Astrocyte (in vitro differentiated cells and primary cell): ENCODE measurements at regions not wholly inside any gene's neighbourhood (a gene's known extent, or its start where the extent isn't known, plus 50 kb on each side); places are given as distances from the start of the nearest gene placed in this dataset.

Experiments
- DNase-seq: peaks from one replicate; pipeline ENCODE4 v3.0.0-alpha.2; 2010; ENCODE audit warnings: low read depth
- FAIRE-seq: peaks from 2 replicates; lab custom pipeline; 2011; peaks lifted over from hg19 to GRCh38; lab: Jason Lieb, UNC
- H2AFZ ChIP-seq: 2 replicates; pipeline ENCODE4 v1.6.0; 2012; ENCODE audit warnings: low read depth, low read length, inconsistent platforms
- H3K27ac ChIP-seq: 2 replicates; pipeline ENCODE4 v1.5.1; 2011; ENCODE audit warnings: low read depth, low read length, inconsistent platforms
- H3K27me3 ChIP-seq: 2 replicates; pipeline ENCODE4 v1.6.0; 2011; ENCODE audit warnings: low read length, inconsistent platforms; ENCODE audit not compliant: insufficient read depth
- H3K36me3 ChIP-seq: 2 replicates; pipeline ENCODE4 v1.5.1; 2011; ENCODE audit warnings: low read length, inconsistent platforms; ENCODE audit not compliant: insufficient read depth
- H3K4me1 ChIP-seq: 2 replicates; pipeline ENCODE4 v1.5.1; 2011; ENCODE audit warnings: low read length, inconsistent platforms; ENCODE audit not compliant: insufficient read depth
- H3K4me2 ChIP-seq: 2 replicates; pipeline ENCODE4 v1.6.0; 2012; ENCODE audit warnings: low read length, inconsistent platforms
- H3K4me3 ChIP-seq: 2 replicates; pipeline ENCODE4 v1.5.1; 2011; ENCODE audit warnings: low read depth, mild to moderate bottlenecking, low read length, inconsistent platforms; ENCODE audit not compliant: insufficient read depth
- H3K79me2 ChIP-seq: 2 replicates; pipeline ENCODE4 v1.6.0; 2012; ENCODE audit warnings: mild to moderate bottlenecking, low read length, inconsistent platforms; ENCODE audit not compliant: insufficient read depth
- H3K9ac ChIP-seq: 2 replicates; pipeline ENCODE4 v1.6.0; 2012; ENCODE audit warnings: mild to moderate bottlenecking, low read length, inconsistent platforms
- H3K9me3 ChIP-seq: 2 replicates; pipeline ENCODE4 v1.5.1; 2012; ENCODE audit warnings: low read depth, mild to moderate bottlenecking, low read length, inconsistent platforms; ENCODE audit not compliant: insufficient read depth
- H4K20me1 ChIP-seq: 2 replicates; pipeline ENCODE4 v1.6.0; 2012; ENCODE audit warnings: low read length, inconsistent platforms; ENCODE audit not compliant: insufficient read depth
- H3K27ac Mint-ChIP-seq: one replicate; pipeline ENCODE4 v1.8.0; 2021; ENCODE audit warnings: mild to moderate bottlenecking, mixed read lengths; ENCODE audit not compliant: unreplicated experiment
- H3K27me3 Mint-ChIP-seq: one replicate; pipeline ENCODE4 v1.8.0; 2021; ENCODE audit warnings: low read depth, mixed read lengths; ENCODE audit not compliant: unreplicated experiment
- H3K36me3 Mint-ChIP-seq: one replicate; pipeline ENCODE4 v1.8.0; 2021; ENCODE audit warnings: low read depth, mixed read lengths; ENCODE audit not compliant: unreplicated experiment
- H3K4me1 Mint-ChIP-seq: one replicate; pipeline ENCODE4 v1.8.0; 2021; ENCODE audit warnings: low read depth, mixed read lengths; ENCODE audit not compliant: unreplicated experiment
- H3K4me3 Mint-ChIP-seq: one replicate; pipeline ENCODE4 v1.8.0; 2021; ENCODE audit warnings: mild to moderate bottlenecking, moderate library complexity, mixed read lengths; ENCODE audit not compliant: unreplicated experiment
- H3K9me3 Mint-ChIP-seq: one replicate; pipeline ENCODE4 v1.8.0; 2021; ENCODE audit warnings: mild to moderate bottlenecking, mixed read lengths; ENCODE audit not compliant: unreplicated experiment
- EZH2 ChIP-seq: IDR thresholded peaks from 2 replicates; pipeline ENCODE4 v1.6.1; 2012; ENCODE audit warnings: mild to moderate bottlenecking, low read length, inconsistent platforms; ENCODE audit not compliant: insufficient read depth
- TF ChIP-seq, protein P1 (sequence below): IDR thresholded peaks from 2 replicates; pipeline ENCODE4 v1.5.1; 2011; ENCODE audit warnings: low read depth, mild to moderate bottlenecking, inconsistent platforms, low read length, moderate library complexity; ENCODE audit not compliant: insufficient read depth

DNA sequence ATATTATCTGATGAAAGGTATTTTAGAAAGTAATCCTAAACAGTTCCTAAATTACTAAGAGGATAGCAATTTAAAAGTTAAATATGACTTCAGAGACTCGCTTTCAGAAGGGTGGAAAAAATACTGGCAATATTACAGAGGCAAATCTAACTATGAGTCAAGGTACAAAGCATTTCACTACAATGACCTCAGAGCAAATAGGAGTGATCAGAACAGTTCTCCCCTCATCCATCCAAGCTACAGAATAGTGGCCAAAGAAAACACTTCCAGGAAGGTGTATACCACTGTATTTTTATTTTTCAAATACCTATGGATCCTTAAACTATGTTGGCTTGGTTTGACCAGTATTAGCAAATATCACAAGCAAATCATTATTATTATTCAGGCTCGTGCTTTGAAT is 112.8 kb upstream of the ODAD2 start:
- FAIRE-seq, result peak; percentile 32
- H3K4me1 Mint-ChIP-seq, result peaks cover 5% of the 10 kb centered on the region
- Histone ChIP-seq H3K27ac (peak overlapping the region; percentile 9), H4K20me1 (no peaks in the 10 kb centered on the region), H2AFZ (no peak overlapping the region), H3K9ac (no peak overlapping the region), H3K79me2 (no peaks in the 10 kb centered on the region), H3K4me1 (peaks cover 6% of the 10 kb centered on the region), H3K36me3 (no peaks in the 10 kb centered on the region), H3K4me3 (no peak overlapping the region), H3K4me2 (peak overlapping the region; percentile 7), H3K27me3 (no peaks in the 10 kb centered on the region), H3K9me3 (no peaks in the 10 kb centered on the region)
- peak; percentile 86 for DNase-seq
- peaks cover 6% of the 10 kb centered on the region for H3K36me3 Mint-ChIP-seq
- TF ChIP-seq EZH2, result no peak
- TF ChIP-seq, protein P1, sequence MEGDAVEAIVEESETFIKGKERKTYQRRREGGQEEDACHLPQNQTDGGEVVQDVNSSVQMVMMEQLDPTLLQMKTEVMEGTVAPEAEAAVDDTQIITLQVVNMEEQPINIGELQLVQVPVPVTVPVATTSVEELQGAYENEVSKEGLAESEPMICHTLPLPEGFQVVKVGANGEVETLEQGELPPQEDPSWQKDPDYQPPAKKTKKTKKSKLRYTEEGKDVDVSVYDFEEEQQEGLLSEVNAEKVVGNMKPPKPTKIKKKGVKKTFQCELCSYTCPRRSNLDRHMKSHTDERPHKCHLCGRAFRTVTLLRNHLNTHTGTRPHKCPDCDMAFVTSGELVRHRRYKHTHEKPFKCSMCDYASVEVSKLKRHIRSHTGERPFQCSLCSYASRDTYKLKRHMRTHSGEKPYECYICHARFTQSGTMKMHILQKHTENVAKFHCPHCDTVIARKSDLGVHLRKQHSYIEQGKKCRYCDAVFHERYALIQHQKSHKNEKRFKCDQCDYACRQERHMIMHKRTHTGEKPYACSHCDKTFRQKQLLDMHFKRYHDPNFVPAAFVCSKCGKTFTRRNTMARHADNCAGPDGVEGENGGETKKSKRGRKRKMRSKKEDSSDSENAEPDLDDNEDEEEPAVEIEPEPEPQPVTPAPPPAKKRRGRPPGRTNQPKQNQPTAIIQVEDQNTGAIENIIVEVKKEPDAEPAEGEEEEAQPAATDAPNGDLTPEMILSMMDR, result no peak
- no peaks in the 10 kb centered on the region for H3K9me3 Mint-ChIP-seq
- H3K27ac Mint-ChIP-seq, result no peak overlapping the region
- no peak overlapping the region for H3K4me3 Mint-ChIP-seq
- H3K27me3 Mint-ChIP-seq, result no peaks in the 10 kb centered on the region

DNA sequence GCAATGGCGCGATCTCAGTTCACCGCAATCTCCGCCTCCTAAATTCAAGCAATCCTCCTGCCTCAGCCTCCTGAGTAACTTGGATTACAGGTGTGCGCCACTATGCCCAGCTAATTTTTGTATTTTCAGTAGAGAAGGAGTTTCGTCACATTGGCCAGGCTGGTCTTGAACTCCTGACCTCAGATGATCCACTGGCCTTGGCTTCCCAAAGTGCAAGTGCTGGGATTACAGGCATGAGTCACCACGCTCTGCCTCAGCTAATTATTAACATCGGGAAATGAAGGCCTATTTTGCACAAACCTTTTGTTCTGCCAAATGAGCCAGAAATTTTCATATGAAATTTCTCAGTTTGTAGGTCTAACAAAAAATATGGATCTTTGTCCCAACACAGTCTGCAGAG is 106.7 kb upstream of the ODAD2 start:
- Histone ChIP-seq H3K27me3 (no peaks in the 10 kb centered on the region), H3K27ac (no peak overlapping the region), H3K4me3 (no peak overlapping the region), H3K4me1 (no peaks in the 10 kb centered on the region), H3K4me2 (no peak overlapping the region), H3K9ac (no peak overlapping the region), H2AFZ (no peak overlapping the region), H3K36me3 (no peaks in the 10 kb centered on the region), H3K9me3 (no peaks in the 10 kb centered on the region), H3K79me2 (no peaks in the 10 kb centered on the region), H4K20me1 (no peaks in the 10 kb centered on the region)
- FAIRE-seq (no peak), DNase-seq (no peak)
- Mint-ChIP-seq H3K4me1 (no peaks in the 10 kb centered on the region), H3K4me3 (no peak overlapping the region), H3K9me3 (no peaks in the 10 kb centered on the region), H3K36me3 (no peaks in the 10 kb centered on the region), H3K27ac (no peak overlapping the region), H3K27me3 (no peaks in the 10 kb centered on the region)
- TF ChIP-seq, protein P1, result no peak
- no peak for TF ChIP-seq EZH2

DNA sequence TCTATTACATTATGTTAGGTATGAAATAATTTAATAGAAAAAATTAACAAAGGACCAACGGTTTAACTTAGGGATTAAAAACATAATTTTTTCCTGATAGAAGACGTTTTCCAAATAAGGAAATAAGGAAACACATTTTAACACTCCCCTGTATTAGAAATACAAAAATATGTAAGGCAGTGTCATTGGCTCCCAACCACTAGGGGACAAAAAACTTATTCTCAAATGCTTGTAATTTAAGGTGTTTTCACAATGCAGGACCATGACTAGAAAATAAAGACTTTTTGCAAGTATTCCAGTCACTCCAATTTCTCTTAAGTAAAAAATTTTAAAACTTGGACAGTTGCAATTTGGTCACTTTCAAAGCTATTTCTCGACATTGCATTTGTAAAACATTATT is 98.8 kb upstream of the ODAD2 start:
- H3K36me3 ChIP-seq, result no peaks in the 10 kb centered on the region
- no peaks in the 10 kb centered on the region for H3K9me3 ChIP-seq
- FAIRE-seq, result no peak
- no peaks in the 10 kb centered on the region for H3K27me3 ChIP-seq
- DNase-seq, result no peak
- no peaks in the 10 kb centered on the region for H3K9me3 Mint-ChIP-seq
- no peaks in the 10 kb centered on the region for H3K27me3 Mint-ChIP-seq
- TF ChIP-seq EZH2, result no peak
- TF ChIP-seq, protein P1, result peak; percentile 4
- no peaks in the 10 kb centered on the region for H3K4me1 Mint-ChIP-seq
- H3K4me1 ChIP-seq, result no peaks in the 10 kb centered on the region
- H3K27ac ChIP-seq, result no peak overlapping the region
- H3K9ac ChIP-seq, result no peak overlapping the region
- no peaks in the 10 kb centered on the region for H3K79me2 ChIP-seq
- no peaks in the 10 kb centered on the region for H3K36me3 Mint-ChIP-seq
- H2AFZ ChIP-seq, result no peak overlapping the region
- no peak overlapping the region for H3K4me3 ChIP-seq
- no peaks in the 10 kb centered on the region for H4K20me1 ChIP-seq
- no peak overlapping the region for H3K4me3 Mint-ChIP-seq
- H3K4me2 ChIP-seq, result no peak overlapping the region
- no peak overlapping the region for H3K27ac Mint-ChIP-seq
